Mucosa of stomach (tissue), 1 donor: ENCODE measurements at regions not wholly inside any gene's neighbourhood (a gene's known extent, or its start where the extent isn't known, plus 50 kb on each side); places are given as distances from the start of the nearest gene placed in this dataset.
"Not testable (repeated sequence)": the region's sequence is repeated elsewhere in the genome, so short reads cannot be mapped to it uniquely, and the experiment has no call there.

ENCODE experiments used
- H3K27me3 ChIP-seq: one replicate; pipeline ENCODE4 v1.7.0; 2013; ENCODE audit warnings: mild to moderate bottlenecking, low read length; ENCODE audit not compliant: control insufficient read depth, insufficient read depth
- H3K36me3 ChIP-seq: one replicate; pipeline ENCODE4 v1.7.0; 2013; ENCODE audit warnings: low read length; ENCODE audit not compliant: control insufficient read depth, insufficient read depth
- H3K4me1 ChIP-seq: one replicate; pipeline ENCODE4 v1.7.0; 2013; ENCODE audit warnings: mild to moderate bottlenecking, low read length; ENCODE audit not compliant: control insufficient read depth, insufficient read depth
- H3K4me3 ChIP-seq: one replicate; pipeline ENCODE4 v1.7.0; 2013; ENCODE audit warnings: low read length
- H3K9ac ChIP-seq: one replicate; pipeline ENCODE4 v1.7.0; 2013; ENCODE audit warnings: mild to moderate bottlenecking, low read length, moderate library complexity
- H3K9me3 ChIP-seq: one replicate; pipeline ENCODE4 v1.7.0; 2013; ENCODE audit warnings: mild to moderate bottlenecking, low read length, moderate library complexity; ENCODE audit not compliant: control insufficient read depth
- donor health status: Pancreatic carcinoma.

DNA sequence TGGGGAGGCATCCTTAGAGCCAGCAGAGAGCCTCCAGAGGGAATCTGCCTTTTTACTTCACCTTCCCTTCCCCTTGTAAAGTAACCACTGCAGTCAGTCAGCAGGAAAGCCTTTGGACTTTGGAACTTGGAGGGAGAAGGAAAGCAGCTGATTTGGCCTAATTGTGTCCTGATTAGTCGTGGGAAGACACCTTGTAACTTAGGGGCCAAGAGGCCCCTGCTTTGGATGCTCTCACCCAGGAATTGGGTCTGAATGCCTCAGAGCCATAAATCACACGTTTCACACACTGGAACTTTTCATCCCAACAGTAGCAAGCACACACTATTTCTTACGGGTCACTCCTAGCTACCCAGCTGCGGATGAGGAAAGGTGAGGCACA is 81.0 kb upstream of the PPM1B start:
- Histone ChIP-seq H3K9ac (peak overlapping the region; percentile 57), H3K36me3 (no peaks in the 10 kb centered on the region), H3K4me1 (peaks cover 15% of the 10 kb centered on the region), H3K4me3 (peak overlapping the region; percentile 60), H3K27me3 (no peaks in the 10 kb centered on the region), H3K9me3 (no peaks in the 10 kb centered on the region)

DNA sequence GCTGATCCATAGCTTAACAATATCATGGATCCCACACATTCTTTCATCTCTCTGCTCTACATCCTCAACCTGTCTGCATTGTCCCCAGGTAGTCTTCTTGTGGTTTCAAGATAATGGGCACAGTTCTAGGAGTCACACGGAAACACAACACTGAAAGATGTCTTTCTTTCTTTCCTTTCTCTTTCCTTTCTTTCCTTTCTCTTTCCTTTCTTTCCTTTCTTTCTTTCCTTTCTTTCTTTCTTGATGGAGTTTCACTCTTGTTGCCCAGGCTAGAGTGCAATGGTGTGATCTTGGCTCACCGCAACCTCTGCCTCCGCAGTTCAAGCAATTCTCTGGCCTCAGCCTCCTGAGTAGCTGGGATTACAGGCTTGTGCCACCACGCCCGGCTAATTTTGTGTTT is 76.2 kb upstream of the PPM1B start:
- H3K9ac ChIP-seq, H3K27me3 ChIP-seq, H3K36me3 ChIP-seq, H3K4me1 ChIP-seq, H3K4me3 ChIP-seq, H3K9me3 ChIP-seq: not testable (repeated sequence)

DNA sequence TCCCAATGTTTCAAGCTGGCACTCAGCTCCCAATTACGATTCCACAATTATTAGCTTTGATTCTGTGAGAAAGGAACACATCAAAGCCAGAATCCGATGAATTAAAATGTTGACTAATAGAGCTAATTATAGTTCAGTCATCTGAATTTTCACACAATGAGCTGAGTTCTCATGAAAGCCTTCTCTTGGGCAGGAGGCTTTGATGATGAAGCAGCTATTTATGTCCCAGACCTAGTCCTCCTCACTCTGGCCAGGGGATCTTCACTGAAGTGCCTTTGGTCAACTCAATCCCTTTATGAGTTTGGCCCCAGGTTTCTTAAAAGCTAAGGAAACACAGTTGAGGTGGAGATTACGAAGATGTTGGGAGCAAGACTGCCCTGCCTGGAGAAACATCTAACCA is 74.7 kb upstream of the PPM1B start:
- Histone ChIP-seq H3K9me3 (no peaks in the 10 kb centered on the region), H3K4me1 (no peaks in the 10 kb centered on the region), H3K9ac (no peak overlapping the region), H3K4me3 (no peak overlapping the region), H3K36me3 (no peaks in the 10 kb centered on the region), H3K27me3 (no peaks in the 10 kb centered on the region)

DNA sequence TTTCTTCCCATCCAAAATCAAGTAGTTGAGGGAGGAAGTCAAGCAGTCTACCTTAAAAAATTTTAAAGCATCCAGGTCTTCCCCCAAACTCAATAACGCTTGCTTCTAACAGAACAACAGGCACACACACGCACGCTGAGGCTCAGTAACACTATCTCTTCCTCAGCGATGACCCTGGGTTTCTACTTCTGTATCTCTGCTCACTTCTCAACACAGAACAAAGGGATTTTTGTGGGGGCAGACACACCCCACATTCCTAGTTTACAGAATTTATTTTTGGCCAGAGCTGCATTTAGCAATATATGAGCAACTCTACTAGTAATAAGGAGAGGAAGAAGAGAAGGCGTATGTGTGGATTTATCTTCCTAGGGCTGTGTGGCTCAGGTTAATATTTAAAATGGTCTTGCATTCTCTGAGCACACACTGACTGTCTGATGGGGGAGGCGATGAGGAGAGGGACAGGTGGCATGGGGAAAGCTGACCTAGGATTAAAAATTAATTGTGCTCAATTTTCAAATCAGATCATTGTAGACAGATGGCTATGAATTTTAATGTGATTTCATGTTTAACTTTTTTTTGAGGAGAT is 71.3 kb upstream of the PPM1B start:
- H3K36me3 ChIP-seq = no peaks in the 10 kb centered on the region

DNA sequence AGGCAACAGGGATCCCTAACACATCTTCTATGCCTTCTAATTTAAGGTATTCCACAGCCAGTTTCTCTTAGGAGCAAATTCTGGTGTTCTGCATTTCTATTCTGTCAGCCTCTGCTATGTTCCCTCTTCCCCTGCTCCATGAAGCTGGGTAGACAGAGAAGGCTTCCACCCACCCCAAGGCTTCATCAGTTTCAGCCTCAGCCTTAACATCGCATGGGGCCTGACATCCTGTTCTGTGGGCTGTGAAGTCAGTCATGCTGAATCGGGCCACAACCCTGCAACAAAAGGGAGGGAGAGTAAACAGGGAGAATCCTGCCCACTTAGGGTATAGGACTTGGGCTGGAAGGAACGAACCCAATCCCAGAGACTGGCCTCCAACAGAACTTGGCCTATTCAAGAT is 70.6 kb upstream of the PPM1B start:
- no peaks in the 10 kb centered on the region for H3K27me3 ChIP-seq
- no peak overlapping the region for H3K4me3 ChIP-seq
- no peaks in the 10 kb centered on the region for H3K36me3 ChIP-seq
- no peaks in the 10 kb centered on the region for H3K9me3 ChIP-seq
- H3K4me1 ChIP-seq = no peaks in the 10 kb centered on the region
- H3K9ac ChIP-seq = no peak overlapping the region

More for the DNA sequence above, 71.3 kb upstream of the PPM1B start:
- Histone ChIP-seq H3K4me3 (no peak overlapping the region), H3K27me3 (no peaks in the 10 kb centered on the region), H3K9ac (no peak overlapping the region), H3K4me1 (no peaks in the 10 kb centered on the region), H3K9me3 (no peaks in the 10 kb centered on the region)

DNA sequence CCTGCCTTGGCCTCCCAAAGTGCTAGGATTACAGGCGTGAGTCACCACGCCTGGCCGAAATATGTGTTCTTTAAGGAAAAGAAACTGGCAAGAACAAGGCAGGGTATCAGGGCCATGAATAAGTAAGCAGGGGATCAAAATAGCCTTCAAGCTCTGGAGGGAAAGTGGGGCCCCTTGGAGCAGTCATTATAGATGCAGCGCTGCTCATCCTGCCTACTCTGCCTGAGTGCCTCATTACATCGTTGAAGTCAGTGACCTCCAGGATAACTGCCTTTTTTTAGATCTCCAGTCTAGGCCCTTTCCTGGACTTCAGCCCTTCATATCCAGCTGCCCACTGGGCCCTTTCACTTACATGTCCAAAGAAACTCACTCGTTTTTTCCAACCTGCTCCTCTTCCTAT is 69.8 kb upstream of the PPM1B start:
- Histone ChIP-seq H3K4me3 (no peak overlapping the region), H3K4me1 (no peaks in the 10 kb centered on the region), H3K27me3 (no peaks in the 10 kb centered on the region), H3K9me3 (no peaks in the 10 kb centered on the region), H3K36me3 (no peaks in the 10 kb centered on the region), H3K9ac (no peak overlapping the region)

DNA sequence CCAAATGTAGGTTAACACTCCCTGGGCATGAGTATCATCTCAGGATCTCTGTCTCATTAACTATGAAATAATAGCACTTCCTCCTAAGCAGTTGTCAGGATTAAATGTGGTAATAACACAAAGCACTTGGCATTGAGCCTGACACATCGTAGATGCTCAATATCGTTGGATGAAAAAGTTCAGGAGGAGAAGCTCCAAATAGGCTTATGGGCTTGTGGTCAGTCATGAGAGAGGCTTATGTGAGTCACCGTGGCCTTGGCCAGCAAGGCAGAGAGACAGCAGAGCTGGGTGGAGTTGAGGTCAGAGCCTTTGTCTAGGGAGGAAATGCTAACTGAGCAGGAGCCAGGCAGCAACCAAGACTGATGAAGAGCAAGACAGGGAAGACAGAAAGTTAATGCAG is 68.3 kb upstream of the PPM1B start:
- no peaks in the 10 kb centered on the region for H3K9me3 ChIP-seq
- H3K36me3 ChIP-seq = no peaks in the 10 kb centered on the region
- no peak overlapping the region for H3K4me3 ChIP-seq
- no peaks in the 10 kb centered on the region for H3K4me1 ChIP-seq
- H3K27me3 ChIP-seq = no peaks in the 10 kb centered on the region
- H3K9ac ChIP-seq = no peak overlapping the region

DNA sequence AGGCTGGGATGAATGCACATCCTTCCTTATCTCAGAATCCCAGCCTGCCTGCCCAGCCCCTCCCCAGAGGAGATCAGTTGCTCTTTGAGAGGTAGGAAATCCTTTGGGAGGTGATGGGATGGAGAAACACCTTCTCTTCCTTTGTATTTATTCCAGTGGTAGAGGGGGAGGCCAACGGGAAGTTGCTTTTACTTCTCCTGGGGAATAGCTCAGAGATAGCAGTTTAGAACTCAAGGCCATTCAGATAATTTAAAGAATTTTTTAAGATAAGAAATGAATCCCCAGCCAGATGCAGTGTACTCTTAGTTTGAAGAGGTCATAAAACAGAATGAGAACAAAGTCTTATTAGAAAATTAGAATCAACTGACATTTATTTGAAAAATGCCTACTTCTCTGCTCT is 67.4 kb upstream of the PPM1B start:
- Histone ChIP-seq H3K9me3 (no peaks in the 10 kb centered on the region), H3K9ac (no peak overlapping the region), H3K27me3 (no peaks in the 10 kb centered on the region), H3K36me3 (no peaks in the 10 kb centered on the region), H3K4me1 (no peaks in the 10 kb centered on the region), H3K4me3 (no peak overlapping the region)

DNA sequence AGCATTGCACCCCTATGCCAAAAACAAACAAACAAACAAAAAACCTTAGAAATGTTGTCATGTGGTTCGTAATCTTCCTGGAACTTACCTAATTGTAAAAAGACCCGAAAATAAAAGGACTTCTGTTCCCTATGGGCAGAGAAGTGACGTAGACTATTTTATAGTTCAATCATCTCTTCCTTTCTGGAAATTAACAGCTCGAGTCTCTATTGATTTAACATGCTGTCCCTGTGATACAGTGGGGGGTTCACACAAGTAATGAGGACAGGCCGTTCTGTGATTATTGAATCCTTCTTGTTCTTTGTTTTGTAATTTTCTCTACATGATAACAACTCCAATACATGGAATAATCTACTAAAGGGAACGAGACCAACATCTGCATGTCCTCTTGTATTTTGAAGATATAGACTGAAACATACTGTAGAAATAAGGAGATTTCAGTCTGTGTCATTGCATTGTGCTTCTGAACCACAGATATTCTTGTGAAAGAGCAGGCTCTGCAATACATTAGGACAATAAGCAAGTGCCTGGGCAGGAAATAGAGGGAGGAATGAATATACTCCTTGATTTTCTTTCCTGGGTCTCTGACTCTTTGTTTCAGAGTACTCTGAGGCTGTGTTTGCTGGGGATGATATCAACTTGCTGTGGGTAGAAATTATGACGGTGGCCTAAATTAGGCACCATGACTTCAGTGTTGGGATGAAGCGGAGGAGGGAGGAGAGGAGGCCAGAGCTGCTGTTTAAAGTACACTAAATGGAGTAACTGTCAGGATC is 65.7 kb upstream of the PPM1B start:
- H3K4me3 ChIP-seq = no peak overlapping the region
- no peaks in the 10 kb centered on the region for H3K36me3 ChIP-seq
- H3K9ac ChIP-seq = no peak overlapping the region
- H3K27me3 ChIP-seq = no peaks in the 10 kb centered on the region
- H3K9me3 ChIP-seq = no peaks in the 10 kb centered on the region
- H3K4me1 ChIP-seq = no peaks in the 10 kb centered on the region

DNA sequence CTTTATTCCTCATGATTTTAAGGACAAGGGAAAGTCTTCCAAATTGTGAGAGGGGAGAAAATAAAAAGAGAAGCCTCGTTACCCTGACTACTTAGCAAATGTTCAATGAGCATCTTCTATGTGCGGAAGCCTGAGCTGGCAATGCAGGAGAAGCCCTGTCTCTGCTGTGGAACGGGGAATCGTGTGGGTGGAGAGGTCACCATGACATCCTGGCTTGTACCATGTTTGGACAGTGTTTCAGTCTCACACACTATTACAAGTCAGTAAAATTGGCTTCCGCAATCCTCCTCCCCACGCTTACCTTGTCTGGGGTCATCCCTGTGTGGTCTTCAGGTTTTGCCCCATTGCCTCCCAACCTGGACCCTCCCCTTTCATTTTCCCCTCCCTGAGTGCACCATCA is 65.0 kb upstream of the PPM1B start:
- no peaks in the 10 kb centered on the region for H3K36me3 ChIP-seq
- H3K4me1 ChIP-seq = no peaks in the 10 kb centered on the region
- H3K9ac ChIP-seq = no peak overlapping the region
- no peaks in the 10 kb centered on the region for H3K27me3 ChIP-seq
- no peaks in the 10 kb centered on the region for H3K9me3 ChIP-seq
- H3K4me3 ChIP-seq = no peak overlapping the region

DNA sequence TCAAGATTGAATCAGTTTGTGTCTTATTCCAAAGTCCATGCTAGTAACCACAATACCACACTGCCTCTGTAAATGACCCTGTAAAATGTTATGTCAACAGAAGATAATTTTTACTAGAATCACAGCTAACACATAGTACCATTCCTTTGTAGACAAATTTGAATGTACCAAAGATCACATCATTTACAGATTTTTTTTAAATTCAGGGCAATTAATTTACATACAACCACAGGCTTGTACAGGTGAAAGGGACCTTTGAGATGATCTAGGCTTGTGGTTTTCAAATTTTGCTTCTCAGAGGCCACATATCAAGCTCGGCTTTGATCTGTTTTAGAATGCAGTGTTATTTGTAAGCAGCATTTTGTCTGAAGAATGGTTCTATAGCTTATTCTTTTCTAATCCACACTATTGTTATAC is 63.8 kb upstream of the PPM1B start:
- no peaks in the 10 kb centered on the region for H3K4me1 ChIP-seq
- no peak overlapping the region for H3K9ac ChIP-seq
- no peaks in the 10 kb centered on the region for H3K27me3 ChIP-seq

DNA sequence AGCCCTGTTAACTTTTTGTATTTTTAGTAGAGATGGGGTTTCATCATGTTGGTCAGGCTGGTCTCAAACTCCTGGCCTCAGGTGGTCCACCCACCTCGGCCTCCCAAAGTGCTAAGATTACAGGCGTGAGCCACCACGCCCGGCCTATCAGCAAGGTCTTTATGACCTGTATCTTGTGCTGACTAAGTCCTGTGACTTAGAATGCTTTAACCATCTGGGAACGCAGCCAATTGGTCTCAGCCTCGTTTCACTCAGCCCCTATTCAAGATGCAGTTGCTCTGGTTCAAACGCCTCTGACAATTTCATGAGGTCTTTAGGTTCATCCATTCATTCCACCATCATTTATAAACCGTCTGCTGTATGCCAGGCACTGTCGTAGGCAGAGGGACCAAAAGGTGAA is 62.2 kb upstream of the PPM1B start:
- not testable (repeated sequence) for H3K9ac ChIP-seq, H3K4me1 ChIP-seq, H3K9me3 ChIP-seq, H3K27me3 ChIP-seq, H3K36me3 ChIP-seq, H3K4me3 ChIP-seq

More for the DNA sequence above, 63.8 kb upstream of the PPM1B start:
- H3K4me3 ChIP-seq = no peak overlapping the region
- H3K9me3 ChIP-seq = no peaks in the 10 kb centered on the region
- no peaks in the 10 kb centered on the region for H3K36me3 ChIP-seq
